ENCODE measurements at regions not wholly inside any gene's neighbourhood (a gene's known extent, or its start where the extent isn't known, plus 50 kb on each side); places are given as distances from the start of the nearest gene placed in this dataset.
"Not testable (repeated sequence)": the region's sequence is repeated elsewhere in the genome, so short reads cannot be mapped to it uniquely, and the experiment has no call there.

- Histone ChIP-seq H3K4me1 (ENCODE audit: low read depth) (no peaks in the 10 kb centered on the region), H3K9me3 (ENCODE audit: low read depth) (no peaks in the 10 kb centered on the region), H3K36me3 (no peaks in the 10 kb centered on the region), H3K27me3 (no peaks in the 10 kb centered on the region), H3K4me3 (no peak overlapping the region), H3K27ac (no peak overlapping the region)
- DNase-seq (ENCODE audit: low read depth in 1 of 2, low spot score in 1 of 2), result no peak
- TF ChIP-seq CTCF (IDR thresholded peaks at IDR 0.05; ENCODE audit: low read depth, low read length), result no peak
Measured at GRCh38 chr18:4543711-4544110, 88.6 kb upstream of the DLGAP1 start.

GRCh38 chr18:4541588-4541987 is 86.5 kb upstream of the DLGAP1 start:
- Histone ChIP-seq H3K4me3 (no peak overlapping the region), H3K4me1 (ENCODE audit: low read depth) (no peaks in the 10 kb centered on the region), H3K36me3 (no peaks in the 10 kb centered on the region), H3K27ac (no peak overlapping the region), H3K27me3 (no peaks in the 10 kb centered on the region), H3K9me3 (ENCODE audit: low read depth) (no peaks in the 10 kb centered on the region)
- no peak for TF ChIP-seq CTCF (IDR thresholded peaks at IDR 0.05; ENCODE audit: low read depth, low read length)
- no peak for DNase-seq (ENCODE audit: low read depth in 1 of 2, low spot score in 1 of 2)

- H3K4me3 ChIP-seq, result no peak overlapping the region
- no peaks in the 10 kb centered on the region for H3K27me3 ChIP-seq
- H3K9me3 ChIP-seq (ENCODE audit: low read depth), result no peaks in the 10 kb centered on the region
- H3K27ac ChIP-seq, result no peak overlapping the region
- no peak for TF ChIP-seq CTCF (IDR thresholded peaks at IDR 0.05; ENCODE audit: low read depth, low read length)
- no peaks in the 10 kb centered on the region for H3K36me3 ChIP-seq
- no peak for DNase-seq (ENCODE audit: low read depth in 1 of 2, low spot score in 1 of 2)
- H3K4me1 ChIP-seq (ENCODE audit: low read depth), result no peaks in the 10 kb centered on the region
Measured at GRCh38 chr18:4536447-4536846, 81.3 kb upstream of the DLGAP1 start.

- Histone ChIP-seq H3K4me3 (no peak overlapping the region), H3K9me3 (ENCODE audit: low read depth) (no peaks in the 10 kb centered on the region), H3K4me1 (ENCODE audit: low read depth) (no peaks in the 10 kb centered on the region), H3K27me3 (no peaks in the 10 kb centered on the region), H3K27ac (no peak overlapping the region), H3K36me3 (no peaks in the 10 kb centered on the region)
- no peak for TF ChIP-seq CTCF (IDR thresholded peaks at IDR 0.05; ENCODE audit: low read depth, low read length)
- no peak for DNase-seq (ENCODE audit: low read depth in 1 of 2, low spot score in 1 of 2)
Measured at GRCh38 chr18:4528405-4528804, 73.3 kb upstream of the DLGAP1 start.

GRCh38 chr18:4527826-4528225 is 72.7 kb upstream of the DLGAP1 start:
- DNase-seq (ENCODE audit: low read depth in 1 of 2, low spot score in 1 of 2); H3K4me1 ChIP-seq (ENCODE audit: low read depth); H3K9me3 ChIP-seq (ENCODE audit: low read depth); H3K4me3 ChIP-seq; H3K36me3 ChIP-seq; H3K27me3 ChIP-seq; H3K27ac ChIP-seq: not testable (repeated sequence)

GRCh38 chr18:4524096-4524495 is 69.0 kb upstream of the DLGAP1 start:
- Histone ChIP-seq H3K4me1 (ENCODE audit: low read depth) (no peaks in the 10 kb centered on the region), H3K27ac (no peak overlapping the region), H3K27me3 (no peaks in the 10 kb centered on the region), H3K4me3 (no peak overlapping the region), H3K36me3 (no peaks in the 10 kb centered on the region), H3K9me3 (ENCODE audit: low read depth) (no peaks in the 10 kb centered on the region)
- no peak for DNase-seq (ENCODE audit: low read depth in 1 of 2, low spot score in 1 of 2)
- TF ChIP-seq CTCF (IDR thresholded peaks at IDR 0.05; ENCODE audit: low read depth, low read length), result no peak

Measured in cardiac muscle cell (in vitro differentiated cells and primary cell).